SW480 (cell line): ENCODE measurements at regions not wholly inside any gene's neighbourhood (a gene's known extent, or its start where the extent isn't known, plus 50 kb on each side); places are given as distances from the start of the nearest gene placed in this dataset.
"Not testable (repeated sequence)": the region's sequence is repeated elsewhere in the genome, so short reads cannot be mapped to it uniquely, and the experiment has no call there.

Source experiments
- DNase-seq: peaks from one replicate; pipeline ENCODE4 v3.0.0-alpha.2; 2016; ENCODE audit warnings: low spot score

- DNase-seq: no peak
These were observed 157.3 kb upstream of the CHAC2 start for GRCh38 chr2:53610260-53610659.

- no peak for DNase-seq
These were observed 158.1 kb upstream of the CHAC2 start for GRCh38 chr2:53609551-53609950.

GRCh38 chr2:53608293-53608692 is 159.3 kb upstream of the CHAC2 start:
- no peak for DNase-seq

GRCh38 chr2:53600815-53601214 is 166.8 kb upstream of the CHAC2 start:
- peak; percentile 41 for DNase-seq

GRCh38 chr2:53586733-53587612 is 180.6 kb upstream of the CHAC2 start:
- not testable (repeated sequence) for DNase-seq

- no peak for DNase-seq
These were observed 182.6 kb upstream of the CHAC2 start for GRCh38 chr2:53584986-53585385.

GRCh38 chr2:53583583-53583982 is 184.0 kb upstream of the CHAC2 start:
- DNase-seq: no peak

- DNase-seq: no peak
These were observed 185.0 kb upstream of the CHAC2 start for GRCh38 chr2:53582556-53582955.

- no peak for DNase-seq
These were observed 191.4 kb upstream of the CHAC2 start for GRCh38 chr2:53576166-53576565.

- no peak for DNase-seq
These were observed 191.9 kb upstream of the CHAC2 start for GRCh38 chr2:53575721-53576124.

GRCh38 chr2:53572696-53573095 is 194.9 kb upstream of the CHAC2 start:
- DNase-seq: no peak

GRCh38 chr2:53569957-53570727 is 197.5 kb upstream of the CHAC2 start:
- no peak for DNase-seq

- peak; percentile 25 for DNase-seq
These were observed 199.1 kb upstream of the CHAC2 start for GRCh38 chr2:53568469-53568868.

GRCh38 chr2:53567073-53567472 is 200.5 kb upstream of the CHAC2 start:
- no peak for DNase-seq

- DNase-seq: no peak
These were observed 205.2 kb upstream of the CHAC2 start for GRCh38 chr2:53562407-53562806.

- no peak for DNase-seq
These were observed 206.4 kb upstream of the CHAC2 start for GRCh38 chr2:53561155-53561554.

GRCh38 chr2:53559302-53559966 is 208.2 kb upstream of the CHAC2 start:
- peak; percentile 88 for DNase-seq

- no peak for DNase-seq
These were observed 208.7 kb upstream of the CHAC2 start for GRCh38 chr2:53558867-53559266.

- DNase-seq: no peak
These were observed 218.1 kb upstream of the CHAC2 start for GRCh38 chr2:53549497-53549896.

GRCh38 chr2:53545604-53546003 is 222.0 kb upstream of the CHAC2 start:
- no peak for DNase-seq

- no peak for DNase-seq
These were observed 222.6 kb upstream of the CHAC2 start for GRCh38 chr2:53544871-53545558.

GRCh38 chr2:53543083-53543482 is 224.5 kb upstream of the CHAC2 start:
- DNase-seq: no peak
